Stimulated activated CD4-positive, alpha-beta T cell treated with anti-CD3 and anti-CD28 coated beads, Interleukin-12 subunit alpha, Interleukin-12 subunit beta, amount 100 ng/mL, for 24 hours (primary cell): ENCODE measurements at regions not wholly inside any gene's neighbourhood (a gene's known extent, or its start where the extent isn't known, plus 50 kb on each side); places are given as distances from the start of the nearest gene placed in this dataset.

Experiments
- DNase-seq, 2 experiments: peaks; one replicate each; pipeline ENCODE4 v3.0.0-alpha.2; 2020; ENCODE audit warnings: low read depth in 2 of 2

GRCh38 chr2:65500310-65501040, 68.1 kb upstream of the SPRED2 start:
- DNase-seq, result no peak

- DNase-seq, result no peak
Measured at GRCh38 chr2:65499216-65499615, 66.8 kb upstream of the SPRED2 start.

- no peak for DNase-seq
Measured at GRCh38 chr2:65498396-65498795, 66.0 kb upstream of the SPRED2 start.

GRCh38 chr2:65495251-65495877, 63.0 kb upstream of the SPRED2 start:
- no peak for DNase-seq

- no peak for DNase-seq
Measured at GRCh38 chr2:65494078-65494477, 61.7 kb upstream of the SPRED2 start.

- DNase-seq, result no peak
Measured at GRCh38 chr2:65491381-65491905, 59.0 kb upstream of the SPRED2 start.

GRCh38 chr2:65490222-65490621, 57.8 kb upstream of the SPRED2 start:
- DNase-seq, result no peak

GRCh38 chr2:65489269-65489668, 56.9 kb upstream of the SPRED2 start:
- no peak for DNase-seq

GRCh38 chr2:65488527-65488926, 56.1 kb upstream of the SPRED2 start:
- DNase-seq, result no peak

GRCh38 chr2:65487404-65487803, 55.0 kb upstream of the SPRED2 start:
- no peak for DNase-seq

- no peak for DNase-seq
Measured at GRCh38 chr2:65486802-65487201, 54.4 kb upstream of the SPRED2 start.

GRCh38 chr2:65486282-65486681, 53.9 kb upstream of the SPRED2 start:
- DNase-seq, result no peak

- DNase-seq, result no peak
Measured at GRCh38 chr2:65485839-65486238, 53.4 kb upstream of the SPRED2 start.

- DNase-seq, result no peak
Measured at GRCh38 chr2:65483763-65484162, 51.4 kb upstream of the SPRED2 start.

GRCh38 chr2:65482971-65483370, 50.6 kb upstream of the SPRED2 start:
- DNase-seq, result no peak
